Esophagus mucosa (tissue), 1 donor: ENCODE measurements at regions not wholly inside any gene's neighbourhood (a gene's known extent, or its start where the extent isn't known, plus 50 kb on each side); places are given as distances from the start of the nearest gene placed in this dataset.
"Not testable (repeated sequence)": the region's sequence is repeated elsewhere in the genome, so short reads cannot be mapped to it uniquely, and the experiment has no call there.

ENCODE experiments used
- ATAC-seq: fragments of 200-7000 bp; cut with Tn5 transposase; one replicate; pipeline ENCODE4 v1.9.1; 2020
- donor health status: DM: yes; HTN: yes; CAD: no.

DNA sequence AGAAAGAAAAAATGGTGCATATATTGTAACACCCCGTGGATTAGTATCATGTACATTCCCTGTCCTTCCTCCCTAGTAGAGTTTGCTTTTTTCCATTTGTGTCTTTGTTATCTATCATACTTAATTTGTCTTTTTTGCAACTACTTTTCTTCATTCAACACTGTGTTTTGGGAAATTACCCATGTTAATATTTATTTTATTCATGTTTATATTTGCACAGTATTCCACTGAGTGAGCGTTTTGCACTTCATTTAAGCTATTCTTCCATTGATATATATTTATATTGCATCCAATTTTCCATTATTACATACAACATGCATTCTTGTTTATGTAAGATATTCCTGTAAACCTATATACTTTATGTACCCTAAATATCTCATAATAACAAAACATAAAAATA is 57.6 kb upstream of the FAM171A1 start:
- ATAC-seq: no peak

DNA sequence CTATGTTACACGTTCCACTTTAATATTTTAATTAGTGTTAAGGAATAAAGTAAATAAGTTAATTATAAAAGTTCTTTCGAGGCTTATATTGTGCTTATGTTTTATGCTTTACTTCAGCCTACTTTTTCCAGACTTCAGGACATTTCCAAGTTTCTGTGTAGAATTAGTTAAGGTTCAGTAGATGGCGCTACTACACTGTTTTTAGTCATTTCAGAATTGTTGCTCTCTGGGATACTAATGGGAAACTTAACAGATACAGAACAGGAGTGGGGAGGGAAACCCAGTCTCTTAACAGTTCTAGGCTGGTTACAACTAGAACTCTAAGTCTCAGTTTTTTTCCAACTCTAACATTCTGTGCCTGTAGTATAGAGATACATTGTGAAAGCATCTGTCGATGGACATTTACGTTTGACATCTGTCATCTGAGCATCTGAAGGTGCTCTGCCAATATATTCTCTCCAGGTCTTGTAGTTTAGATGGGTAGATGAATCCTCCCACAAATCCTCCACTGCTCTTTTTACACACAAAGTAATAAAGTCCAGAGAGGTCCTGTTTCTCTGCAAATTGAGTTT is 56.8 kb upstream of the FAM171A1 start:
- ATAC-seq: no peak

- ATAC-seq: no peak
Observed at GRCh38 chr10:15426558-15426957, 55.5 kb upstream of the FAM171A1 start.

DNA sequence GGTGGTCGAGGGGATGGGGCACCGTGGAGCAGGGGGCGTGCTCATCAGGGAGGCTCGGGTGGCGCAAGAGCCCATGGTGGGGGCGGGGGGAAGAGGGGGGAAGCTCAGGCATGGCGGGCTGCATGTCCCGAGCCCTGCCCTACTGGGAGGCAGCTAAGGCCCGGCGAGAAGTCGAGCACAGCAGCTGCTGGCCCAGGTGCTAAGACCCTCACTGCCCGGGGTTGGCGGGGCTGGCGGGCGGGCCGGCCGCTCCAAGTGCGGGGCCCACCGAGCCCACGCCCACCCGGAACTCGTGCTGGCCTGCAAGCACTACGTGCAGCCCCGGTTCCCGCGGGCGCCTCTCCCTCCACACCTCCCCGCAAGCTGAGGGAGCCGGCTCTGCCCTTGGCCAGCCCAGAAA is 55.0 kb upstream of the FAM171A1 start:
- no peak for ATAC-seq

- ATAC-seq: not testable (repeated sequence)
Observed at GRCh38 chr10:15421875-15422274, 50.8 kb upstream of the FAM171A1 start.
